COLO829 (cell line): ENCODE measurements at regions not wholly inside any gene's neighbourhood (a gene's known extent, or its start where the extent isn't known, plus 50 kb on each side); places are given as distances from the start of the nearest gene placed in this dataset.
"Not testable (repeated sequence)": the region's sequence is repeated elsewhere in the genome, so short reads cannot be mapped to it uniquely, and the experiment has no call there.

ENCODE experiments used
- DNase-seq: peaks from one replicate; pipeline ENCODE4 v3.0.0; 2012; ENCODE audit warnings: low spot score

DNA sequence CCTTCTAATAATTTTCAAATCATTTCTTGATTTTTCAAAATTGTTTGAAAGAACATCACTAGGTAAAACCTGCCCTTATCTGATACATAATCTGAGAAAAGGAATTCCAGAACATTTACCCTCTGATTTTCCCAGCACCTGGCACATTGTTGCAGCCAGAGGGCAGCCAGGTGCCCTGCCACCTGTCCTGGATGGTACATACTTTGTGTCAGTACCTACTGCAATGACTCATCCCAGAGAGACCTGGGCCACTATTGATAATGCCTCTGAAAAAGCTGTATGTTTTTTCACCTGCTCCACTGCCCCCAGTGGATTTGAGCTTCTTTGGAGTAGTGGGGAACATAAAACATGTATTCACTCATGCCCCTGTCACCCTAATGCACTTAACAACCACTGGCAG is 648.9 kb upstream of the GBE1 start:
- no peak for DNase-seq

DNA sequence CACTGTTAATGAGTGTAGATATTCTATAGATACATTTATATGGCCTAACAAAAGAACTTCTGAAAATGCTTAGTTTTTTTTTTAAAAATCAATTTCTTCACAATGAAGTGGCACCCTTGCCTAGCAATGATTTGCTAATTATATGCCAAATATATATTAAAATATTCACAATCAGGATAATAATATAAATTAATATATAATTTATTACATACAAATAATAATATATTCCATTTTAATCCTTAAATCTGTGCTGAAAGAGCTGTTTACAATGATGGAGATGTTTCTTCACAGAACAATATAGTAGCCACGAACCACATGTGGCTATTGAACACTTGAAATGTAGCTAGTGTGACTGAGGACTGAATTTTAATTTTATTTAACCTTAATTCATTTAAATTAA is 648.4 kb upstream of the GBE1 start:
- no peak for DNase-seq

DNA sequence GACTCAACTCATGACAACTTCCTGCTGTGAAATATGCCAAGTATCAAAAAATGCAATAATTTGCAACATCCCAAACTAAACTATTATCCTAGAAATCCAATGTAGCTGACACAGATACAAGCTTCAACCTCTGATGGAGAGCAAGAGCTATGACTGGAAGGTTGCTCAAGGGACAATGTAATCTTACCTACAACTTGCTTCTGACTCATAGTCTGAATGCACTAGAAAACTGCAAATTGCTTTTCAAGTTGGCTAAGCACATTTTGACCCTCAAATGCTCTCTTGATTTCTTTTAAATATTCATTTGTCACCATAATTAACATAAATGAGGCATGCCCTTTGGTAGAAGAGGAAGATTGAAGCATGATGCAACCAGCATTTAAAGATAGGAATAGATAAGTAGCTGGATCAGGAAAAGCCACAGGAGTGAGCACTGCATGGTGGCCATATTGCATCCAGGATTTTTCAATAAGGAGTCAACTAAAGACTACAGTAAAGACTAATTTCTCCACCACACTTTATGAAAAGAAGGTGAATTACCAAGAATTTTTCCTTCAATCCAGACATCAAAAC is 630.8 kb upstream of the GBE1 start:
- DNase-seq = no peak

DNA sequence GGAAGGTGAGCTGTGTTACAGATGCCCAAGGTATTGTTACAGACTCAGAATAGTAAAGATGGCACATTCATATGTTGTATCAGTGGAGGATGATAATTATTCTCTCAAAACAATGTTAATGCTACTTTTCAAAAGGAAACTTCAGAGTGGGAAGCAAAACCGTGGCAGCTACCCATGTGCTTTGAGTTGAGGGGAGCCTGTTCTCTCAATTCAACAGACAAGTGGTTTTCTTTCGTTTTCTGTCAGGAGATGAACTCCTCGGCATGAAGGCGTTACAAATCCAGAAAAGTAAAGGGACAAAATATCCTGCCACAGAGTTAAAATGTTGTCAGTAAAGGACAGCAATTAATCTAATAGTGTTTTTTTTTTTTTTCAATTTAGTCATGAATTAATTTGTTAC is 629.4 kb upstream of the GBE1 start:
- no peak for DNase-seq

DNA sequence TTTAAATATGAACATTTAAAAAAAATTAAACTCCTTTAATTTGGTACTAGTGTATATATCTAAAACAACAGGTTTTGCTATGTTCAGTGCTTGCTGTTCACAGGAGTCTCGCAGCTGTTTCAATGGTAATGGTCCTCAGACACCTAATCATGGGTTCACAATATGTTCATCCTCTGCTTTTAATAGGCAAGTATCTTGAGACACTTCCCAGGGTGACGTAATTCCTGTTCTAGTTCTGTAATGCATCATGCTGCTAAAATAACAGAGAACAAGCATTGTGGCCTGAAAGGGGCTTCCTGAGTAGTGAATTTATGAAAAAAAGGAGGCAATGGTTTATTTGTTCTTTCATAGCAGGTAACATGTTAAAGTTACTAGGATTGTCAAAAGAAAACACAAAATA is 625.2 kb upstream of the GBE1 start:
- no peak for DNase-seq

DNA sequence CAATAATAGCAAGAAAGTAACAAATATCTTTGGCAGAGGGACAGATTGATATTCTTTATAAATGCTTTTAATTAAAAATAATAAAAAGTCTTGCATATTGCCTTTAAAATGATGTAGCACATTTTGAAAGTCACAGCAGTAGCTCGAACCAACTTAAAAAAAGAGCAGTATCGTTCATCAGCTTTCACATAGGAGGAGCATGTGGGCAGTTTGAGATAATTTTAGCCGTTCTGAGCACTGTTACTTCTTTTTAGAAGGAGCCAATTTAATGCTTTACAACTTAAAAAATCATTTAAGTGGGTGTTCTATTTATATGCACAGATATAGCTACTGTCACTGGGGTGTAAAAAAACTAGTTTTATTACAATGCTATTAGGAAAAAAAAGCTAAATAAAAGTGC is 622.7 kb upstream of the GBE1 start:
- no peak for DNase-seq

DNA sequence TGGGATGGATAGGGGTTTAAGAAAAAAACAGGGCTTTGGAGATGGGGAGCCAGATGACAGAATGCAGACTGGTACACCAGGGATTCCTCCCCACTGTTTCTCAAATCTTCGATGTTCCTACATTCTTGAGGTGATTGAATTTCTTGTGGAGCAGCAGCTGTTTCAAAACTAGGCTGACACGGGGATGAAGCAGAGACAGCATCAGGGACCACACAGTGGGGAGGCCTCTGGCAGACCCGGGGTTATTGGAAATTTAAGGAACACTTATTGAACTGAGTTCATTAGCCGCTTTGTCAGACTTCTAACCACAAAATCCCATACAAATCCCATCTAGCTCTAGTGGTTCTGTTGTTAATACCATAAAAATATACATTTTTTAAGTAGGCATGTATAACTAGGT is 621.4 kb upstream of the GBE1 start:
- no peak for DNase-seq

DNA sequence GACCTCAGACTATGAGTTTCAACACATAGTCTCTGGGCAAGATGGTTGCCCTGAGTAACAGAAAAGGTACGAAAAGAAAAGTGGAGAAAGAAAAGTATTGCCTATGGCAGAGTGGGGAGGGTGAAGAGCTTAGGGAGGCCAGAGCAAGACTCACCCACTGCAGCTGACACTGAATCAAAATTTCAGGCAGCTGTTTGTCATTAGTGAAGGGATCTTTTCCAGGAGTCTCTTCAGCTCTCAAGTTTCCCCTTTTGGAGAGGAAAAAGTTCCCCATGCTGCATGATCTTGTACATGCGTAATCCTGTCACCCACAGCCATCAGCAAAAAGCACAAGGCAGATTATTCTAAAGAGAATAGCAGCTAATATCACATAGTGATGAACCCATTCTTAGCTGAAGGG is 616.9 kb upstream of the GBE1 start:
- DNase-seq = no peak

DNA sequence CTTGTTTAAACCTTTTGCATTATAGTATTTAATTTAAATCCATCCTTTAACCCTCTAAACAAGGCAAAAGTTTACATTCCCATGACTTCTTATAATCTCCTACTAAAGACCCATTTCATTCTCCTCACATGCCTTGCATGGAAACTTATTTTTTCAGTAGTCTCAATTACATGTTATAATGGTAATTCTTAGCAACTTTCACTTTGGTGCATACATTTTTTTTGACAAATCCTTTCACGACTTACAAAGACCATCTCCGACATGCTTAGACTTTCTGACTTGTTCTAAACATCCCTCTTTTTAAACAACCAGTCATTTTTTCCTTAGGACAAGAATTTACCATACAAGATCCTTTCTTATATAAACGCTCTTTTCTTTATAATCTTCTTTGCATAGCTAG is 615.4 kb upstream of the GBE1 start:
- DNase-seq = no peak

DNA sequence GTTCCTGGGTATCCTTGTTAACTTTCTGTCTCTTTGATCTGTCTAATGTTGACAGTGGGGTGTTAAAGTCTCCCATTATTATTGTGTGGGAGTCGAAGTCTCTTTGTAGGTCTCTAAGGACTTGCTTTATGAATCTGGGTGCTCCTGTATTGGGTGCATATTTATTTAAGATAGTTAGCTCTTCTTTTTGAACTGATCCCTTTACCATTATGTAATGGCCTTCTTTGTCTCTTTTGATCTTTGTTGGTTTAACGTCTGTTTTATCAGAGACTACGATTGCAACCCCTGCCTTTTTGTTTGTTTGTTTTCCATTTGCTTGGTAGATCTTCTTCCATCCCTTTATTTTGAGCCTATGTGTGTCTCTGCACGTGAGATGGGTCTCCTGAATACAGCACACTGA is 612.4 kb upstream of the GBE1 start:
- not testable (repeated sequence) for DNase-seq

DNA sequence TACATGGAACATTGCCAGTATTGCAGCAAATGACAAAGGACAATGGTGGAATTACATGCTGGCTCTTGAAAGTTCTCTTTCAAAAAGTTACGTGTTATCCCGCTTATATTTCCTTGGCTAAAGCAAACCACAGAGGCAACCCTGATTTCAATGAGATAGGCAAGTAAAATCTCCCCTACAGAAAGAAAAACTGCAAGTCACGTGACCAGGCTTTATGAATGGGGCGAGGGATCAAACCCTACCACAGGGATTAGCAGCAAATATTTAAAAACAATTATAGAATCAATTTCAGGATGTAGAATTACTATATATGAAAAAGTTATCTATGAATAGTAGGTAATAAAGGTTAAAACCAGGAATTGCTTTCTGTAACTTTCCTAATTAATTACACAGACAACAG is 603.4 kb upstream of the GBE1 start:
- no peak for DNase-seq

DNA sequence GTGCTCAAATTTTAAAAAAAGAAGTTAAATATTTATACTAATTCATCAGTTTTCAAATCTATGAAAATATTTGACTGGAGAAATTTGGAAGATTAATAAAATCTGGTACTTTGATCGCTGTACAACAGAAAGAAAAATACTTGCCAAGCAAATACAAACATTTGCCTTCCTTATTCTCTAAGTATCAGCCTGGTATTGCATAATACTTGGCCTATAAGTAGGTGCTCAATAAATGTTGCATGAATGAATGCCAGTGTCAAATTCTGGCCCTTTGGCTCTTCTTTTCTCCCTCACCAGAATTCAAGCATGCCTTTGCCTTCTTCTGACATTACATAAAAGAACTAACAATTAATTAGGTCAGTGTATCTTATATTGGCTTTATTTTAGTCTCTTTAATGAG is 601.7 kb upstream of the GBE1 start:
- DNase-seq = no peak

DNA sequence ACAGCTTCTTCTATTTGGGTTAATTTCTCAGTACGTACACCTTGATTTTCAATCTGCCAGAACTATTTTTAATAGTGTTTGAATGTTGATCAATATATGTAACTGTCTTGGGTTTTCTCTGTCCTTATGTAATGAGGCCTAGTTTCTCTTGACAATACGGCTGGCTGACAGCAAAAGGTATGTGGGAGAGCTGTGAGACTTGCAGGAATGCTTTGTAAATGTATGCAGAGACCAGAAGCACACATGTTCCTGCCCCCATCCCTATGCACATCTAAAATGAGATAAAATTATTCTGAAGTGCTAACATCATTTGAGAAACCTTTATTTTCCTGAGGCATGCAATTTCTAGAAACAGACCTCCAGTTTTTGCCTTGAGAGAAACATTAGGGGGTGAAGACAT is 593.8 kb upstream of the GBE1 start:
- DNase-seq = no peak

DNA sequence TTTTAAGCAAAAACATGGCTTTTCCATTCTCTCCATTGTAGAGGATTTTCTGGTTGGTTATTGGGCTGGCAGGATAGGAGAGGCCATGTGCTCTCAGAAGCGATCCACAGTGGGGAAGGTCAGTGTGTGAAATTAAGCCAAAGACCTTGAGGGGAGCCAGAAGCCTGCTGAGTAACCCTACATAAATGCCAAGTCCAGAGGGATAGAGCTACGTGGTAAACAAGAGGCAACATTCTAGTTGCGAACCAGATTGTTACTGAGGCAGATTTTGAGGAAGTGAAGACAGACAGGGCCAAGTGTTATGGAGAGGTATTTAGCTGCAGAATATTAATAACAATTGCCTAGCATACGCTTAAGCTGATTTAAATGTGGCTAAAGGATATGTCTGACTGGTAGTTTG is 592.8 kb upstream of the GBE1 start:
- no peak for DNase-seq

DNA sequence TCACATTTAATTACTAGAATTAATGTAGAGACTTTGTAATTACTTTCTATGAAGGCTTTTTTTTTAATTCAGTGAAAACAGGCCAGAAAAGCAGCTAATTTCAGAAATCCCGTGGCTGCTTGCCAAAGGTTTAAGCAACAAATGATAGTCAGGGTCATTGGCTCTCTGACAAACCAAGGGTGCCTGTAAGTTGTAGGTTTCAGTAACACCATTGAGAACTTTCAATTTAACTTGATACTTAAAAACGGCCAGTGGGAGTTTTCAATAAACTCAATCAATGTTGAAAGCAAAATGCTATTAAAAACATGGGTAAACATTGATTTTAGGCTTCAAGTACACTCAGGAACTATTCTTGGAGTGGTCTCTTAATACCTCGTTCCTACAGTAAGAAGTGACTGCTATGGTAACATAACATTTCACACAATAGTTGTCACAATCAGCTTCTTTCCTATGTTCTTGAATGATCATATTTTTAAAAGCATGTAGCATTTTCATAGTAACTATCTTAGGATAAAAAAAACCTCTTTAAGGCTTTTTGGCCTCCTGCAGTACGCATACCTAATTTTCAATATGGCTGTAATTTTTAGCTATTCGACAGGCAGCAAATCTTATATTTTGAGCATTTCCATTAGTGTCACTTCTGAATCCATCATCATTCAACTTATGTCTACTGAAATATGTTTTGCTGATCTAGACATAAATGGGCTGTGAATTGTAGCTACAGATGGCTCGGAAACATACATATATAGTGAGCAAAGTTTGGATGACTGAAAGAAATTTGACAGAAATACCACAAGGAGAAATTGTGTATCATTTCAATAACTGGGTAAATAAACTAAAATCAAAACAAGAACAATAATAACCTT is 592.1 kb upstream of the GBE1 start:
- no peak for DNase-seq

DNA sequence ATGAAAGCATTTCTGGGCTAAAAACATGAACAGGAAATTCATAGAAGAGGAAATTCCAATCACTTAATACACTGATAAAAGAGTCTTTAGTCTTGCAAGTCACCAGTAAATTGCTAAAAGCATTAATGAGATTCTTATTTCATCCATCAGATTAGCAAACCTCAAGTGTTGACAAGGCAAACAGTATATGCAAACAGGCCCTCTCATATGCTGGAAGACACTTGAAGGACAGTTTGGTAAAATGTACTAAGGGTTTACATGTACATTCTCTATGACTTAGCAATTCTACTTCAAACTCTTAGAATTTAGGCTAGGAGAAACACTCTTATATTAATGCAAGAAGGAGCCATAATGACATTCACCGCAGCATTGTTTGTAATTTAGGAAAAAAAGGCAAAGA is 586.1 kb upstream of the GBE1 start:
- DNase-seq = no peak

DNA sequence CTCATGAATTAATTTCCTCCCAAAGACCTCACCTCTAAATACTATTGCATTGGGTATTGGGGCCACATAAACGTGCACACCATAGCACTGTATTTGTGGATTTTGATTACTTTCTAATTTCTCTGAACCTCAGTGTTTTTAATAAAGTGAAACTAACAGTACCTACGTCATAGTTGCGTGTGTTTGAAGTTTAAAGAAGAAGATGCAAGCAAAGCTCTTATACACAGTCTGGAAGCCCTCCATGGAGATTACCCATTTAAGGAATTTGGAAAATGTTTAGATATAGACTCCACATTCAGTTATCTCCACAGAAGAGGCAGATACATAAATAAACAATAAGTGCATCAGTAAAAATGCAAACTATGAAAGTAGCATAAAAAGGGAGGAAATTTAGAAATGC is 581.1 kb upstream of the GBE1 start:
- DNase-seq = no peak

DNA sequence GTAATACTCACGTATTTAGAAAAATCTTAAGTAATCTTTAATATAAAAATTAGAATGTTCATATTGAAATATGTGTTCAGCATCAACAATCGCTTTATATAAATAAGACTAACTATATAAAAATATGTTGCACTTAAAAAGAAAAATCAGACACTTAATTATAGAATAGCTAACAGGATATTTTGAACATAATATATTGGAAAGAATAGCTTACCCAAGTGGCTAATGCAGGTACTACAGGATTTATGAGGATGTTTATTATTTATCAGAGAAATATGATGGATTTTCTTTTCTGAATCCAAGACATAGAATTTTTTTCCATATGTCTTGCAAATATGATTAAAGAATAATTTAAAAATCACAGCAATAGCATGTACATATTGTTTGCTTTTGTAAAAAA is 567.9 kb upstream of the GBE1 start:
- no peak for DNase-seq

DNA sequence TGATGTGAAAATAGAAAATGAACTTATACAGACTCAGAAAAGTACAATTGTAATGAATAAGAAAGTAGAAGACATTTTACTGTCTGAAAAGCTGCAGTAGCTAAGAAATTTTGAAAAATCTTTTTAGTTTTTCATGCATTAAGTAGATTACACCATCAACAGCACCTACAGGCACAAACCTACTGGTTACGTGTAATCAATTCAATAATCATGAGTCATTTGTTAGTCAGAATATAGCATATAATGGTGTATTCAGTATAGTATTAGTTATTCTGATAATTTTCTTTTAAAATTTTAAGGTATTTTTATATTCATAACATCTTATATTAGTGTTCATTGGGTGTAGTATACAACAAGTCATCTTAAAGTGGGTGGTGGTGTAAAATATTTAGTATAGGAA is 550.5 kb upstream of the GBE1 start:
- no peak for DNase-seq

DNA sequence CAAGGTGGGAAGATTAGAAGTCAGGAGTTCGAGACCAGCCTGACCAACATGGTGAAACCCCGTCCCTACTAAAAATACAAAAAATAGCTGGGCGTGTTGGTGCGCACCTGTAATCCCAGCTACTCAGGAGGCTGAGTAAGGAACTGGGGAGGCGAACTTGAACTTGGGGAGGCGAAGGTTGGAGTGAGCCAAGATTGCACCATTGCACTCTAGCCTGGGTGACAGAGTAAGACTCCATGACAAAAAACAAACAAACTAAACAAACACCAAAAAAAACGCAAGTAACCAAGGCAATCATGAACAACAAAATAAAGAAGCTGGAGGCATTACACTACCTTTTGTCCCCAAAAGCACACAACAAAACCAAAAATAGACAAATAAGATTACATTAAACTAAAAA is 547.3 kb upstream of the GBE1 start:
- DNase-seq = no peak

DNA sequence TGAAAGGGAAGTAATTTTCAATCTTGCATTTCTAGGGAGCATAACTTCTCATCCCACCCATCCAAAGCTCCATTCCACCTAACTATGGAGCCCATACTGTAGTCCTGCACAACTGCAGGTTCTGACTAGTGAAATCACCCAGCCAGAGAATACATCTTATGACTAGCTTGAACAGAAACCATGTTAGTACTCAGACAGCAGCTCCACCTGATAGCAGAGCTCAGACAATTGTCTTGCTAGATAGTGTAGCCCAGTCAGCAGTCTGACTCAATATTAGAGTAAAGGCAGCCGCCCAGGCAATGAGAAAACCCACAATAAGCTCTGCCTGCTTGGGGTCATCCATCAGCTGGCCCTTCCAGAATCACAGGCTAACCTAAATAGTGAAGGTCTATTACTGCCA is 544.7 kb upstream of the GBE1 start:
- no peak for DNase-seq

DNA sequence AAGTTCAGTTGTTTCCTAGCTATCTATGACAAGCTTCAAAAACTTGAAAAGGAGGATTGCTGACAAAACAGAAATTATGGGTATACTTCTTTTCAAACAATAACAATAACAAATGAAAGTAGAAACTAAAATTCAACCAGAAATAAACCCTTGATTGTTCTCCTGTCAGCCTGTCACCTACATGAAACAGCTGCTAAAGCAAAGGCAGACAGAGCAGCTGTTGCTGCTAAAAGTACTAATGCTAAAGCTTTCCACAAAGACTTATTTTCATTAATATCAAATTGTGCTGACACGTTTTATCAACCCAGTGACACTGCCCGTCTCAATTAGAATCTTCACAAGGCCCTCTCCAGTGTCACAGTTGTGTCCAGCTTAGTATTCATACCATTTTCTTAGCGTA is 533.2 kb upstream of the GBE1 start:
- DNase-seq = no peak

DNA sequence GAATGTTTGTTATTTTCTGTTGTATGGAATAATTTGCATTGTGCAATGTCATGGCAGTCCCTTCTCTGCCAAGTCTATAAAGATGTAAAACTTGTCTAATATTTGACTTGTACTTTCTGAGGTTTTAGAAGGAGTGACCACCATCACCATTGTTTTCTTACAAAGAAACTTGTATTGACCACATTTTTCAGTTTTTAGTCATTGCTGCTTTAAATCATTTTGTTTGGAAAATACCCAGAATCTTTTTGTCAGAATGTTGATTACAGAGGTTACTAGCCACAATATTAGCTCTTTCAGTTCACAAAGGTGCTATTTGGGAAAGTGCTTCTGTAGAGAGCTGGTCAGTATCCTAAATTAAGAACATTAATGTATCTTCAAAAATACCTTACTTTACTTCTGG is 532.4 kb upstream of the GBE1 start:
- DNase-seq = no peak

DNA sequence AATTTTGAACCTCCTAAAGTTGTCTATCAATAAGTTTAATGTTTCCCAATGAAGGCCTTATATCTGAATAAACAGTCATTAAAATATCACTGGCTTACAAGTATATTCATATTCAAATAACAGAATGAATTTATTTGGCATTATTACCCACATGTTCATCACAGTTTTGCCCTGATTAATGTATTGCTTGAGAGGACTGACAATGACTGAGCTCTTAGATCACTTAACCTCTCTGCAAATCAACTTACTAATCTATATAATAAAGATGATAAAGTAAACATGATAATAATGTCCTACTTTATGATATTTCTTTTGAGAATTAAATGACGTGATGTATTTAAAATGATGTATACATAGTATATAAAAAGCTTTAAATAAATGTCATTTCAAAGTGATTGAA is 532.0 kb upstream of the GBE1 start:
- DNase-seq = no peak
